ENCODE measurements at regions not wholly inside any gene's neighbourhood (a gene's known extent, or its start where the extent isn't known, plus 50 kb on each side); places are given as distances from the start of the nearest gene placed in this dataset.

DNA sequence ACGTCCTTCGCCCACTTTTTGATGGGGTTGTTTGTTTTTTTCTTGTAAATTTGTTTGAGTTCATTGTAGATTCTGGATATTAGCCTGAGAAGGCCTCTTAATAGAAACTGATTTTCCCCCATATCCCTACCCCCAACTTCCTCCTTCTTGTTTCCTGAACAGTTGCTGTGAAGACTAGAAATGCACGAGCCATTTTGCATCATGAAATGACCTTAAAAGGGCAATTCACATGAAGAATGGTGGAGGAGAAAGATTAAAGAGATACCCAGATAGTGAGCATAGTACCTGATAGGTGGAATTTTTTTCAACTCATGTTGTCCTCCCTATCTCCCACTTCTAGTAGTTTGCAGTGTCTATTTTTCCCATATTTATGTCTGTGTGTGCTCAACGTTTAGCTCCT, 55.2 kb upstream of the KCNH8 start:
- no peak for DNase-seq (ENCODE audit: low read depth in 2 of 2)

DNA sequence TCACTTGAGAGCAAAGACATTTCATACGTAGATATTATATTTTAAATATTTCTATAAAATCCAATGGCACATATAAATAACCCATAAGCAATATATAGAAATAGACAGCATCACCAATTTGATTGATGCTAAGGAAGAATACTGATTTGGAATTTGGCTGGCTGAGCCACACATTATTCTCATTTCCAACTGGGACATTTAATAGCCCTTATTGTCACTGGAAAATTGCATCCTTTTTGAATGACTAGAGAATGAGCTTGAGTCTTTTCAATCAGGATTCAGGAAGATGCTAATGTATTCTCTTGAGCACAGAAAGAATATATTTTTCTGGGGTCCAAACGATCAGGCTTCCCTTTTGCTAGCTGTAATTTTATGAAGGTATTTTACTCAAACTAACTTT, 70.9 kb upstream of the KCNH8 start:
- DNase-seq (ENCODE audit: low read depth in 2 of 2) = no peak

- no peak for DNase-seq (ENCODE audit: low read depth in 2 of 2)
These were observed 73.3 kb upstream of the KCNH8 start for GRCh38 chr3:19075037-19075436.

DNA sequence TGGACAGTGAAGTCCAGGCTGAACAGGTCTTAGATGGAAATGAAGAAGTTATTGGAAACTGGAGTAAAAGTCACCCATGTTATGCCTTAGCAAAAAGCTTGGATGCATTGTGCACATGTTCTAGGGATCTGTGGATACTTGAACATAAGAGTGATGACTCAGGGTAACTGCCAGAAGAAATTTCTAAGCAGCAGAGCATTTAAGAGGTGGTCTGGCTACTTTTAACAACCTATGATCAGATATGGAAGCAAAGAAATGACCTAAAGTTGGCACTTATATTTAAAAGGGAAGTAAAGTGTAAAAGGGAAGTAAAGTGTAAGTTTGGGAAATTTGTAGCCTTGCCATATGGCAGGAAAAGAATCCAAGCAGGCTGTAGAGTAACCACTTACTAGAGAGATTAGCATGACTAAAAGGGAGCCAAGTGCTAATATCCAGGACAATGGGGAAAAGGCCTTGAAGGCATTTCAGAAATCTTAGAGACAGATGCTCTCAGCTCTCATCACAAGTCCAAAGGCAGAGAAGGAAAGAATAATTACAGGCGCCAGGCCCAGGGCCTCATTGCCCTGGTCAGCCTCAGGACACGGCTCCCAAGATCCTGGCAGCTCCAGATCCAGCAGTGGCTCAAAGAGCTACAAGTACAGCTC, 73.9 kb upstream of the KCNH8 start:
- DNase-seq (ENCODE audit: low read depth in 2 of 2) = no peak

- DNase-seq (ENCODE audit: low read depth in 2 of 2) = no peak
These were observed 74.8 kb upstream of the KCNH8 start for GRCh38 chr3:19073341-19074105.

GRCh38 chr3:19070325-19070724, 78.0 kb upstream of the KCNH8 start:
- DNase-seq (ENCODE audit: low read depth in 2 of 2) = no peak

GRCh38 chr3:19065027-19065426, 83.3 kb upstream of the KCNH8 start:
- DNase-seq (ENCODE audit: low read depth in 2 of 2) = no peak

- DNase-seq (ENCODE audit: low read depth in 2 of 2) = no peak
These were observed 84.4 kb upstream of the KCNH8 start for GRCh38 chr3:19063936-19064335.

DNA sequence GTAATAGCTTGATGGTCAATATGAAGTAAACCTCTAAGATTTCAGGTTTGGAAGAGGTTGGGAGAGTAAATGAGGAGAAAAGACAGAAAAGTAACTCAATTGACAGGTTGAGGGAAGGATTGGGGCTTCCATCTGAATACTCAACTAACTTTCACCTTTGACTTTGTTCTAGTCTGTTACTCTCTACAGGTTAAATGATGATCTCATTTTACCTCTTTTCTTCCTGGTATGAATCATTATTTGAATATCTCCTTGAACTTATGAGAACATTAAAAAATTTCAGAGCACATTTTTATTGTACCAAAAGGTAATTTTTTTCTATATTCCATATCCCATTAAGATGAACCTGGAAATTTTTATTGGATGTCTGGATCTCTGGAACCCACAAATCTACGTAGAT, 87.9 kb upstream of the KCNH8 start:
- no peak for DNase-seq (ENCODE audit: low read depth in 2 of 2)

DNA sequence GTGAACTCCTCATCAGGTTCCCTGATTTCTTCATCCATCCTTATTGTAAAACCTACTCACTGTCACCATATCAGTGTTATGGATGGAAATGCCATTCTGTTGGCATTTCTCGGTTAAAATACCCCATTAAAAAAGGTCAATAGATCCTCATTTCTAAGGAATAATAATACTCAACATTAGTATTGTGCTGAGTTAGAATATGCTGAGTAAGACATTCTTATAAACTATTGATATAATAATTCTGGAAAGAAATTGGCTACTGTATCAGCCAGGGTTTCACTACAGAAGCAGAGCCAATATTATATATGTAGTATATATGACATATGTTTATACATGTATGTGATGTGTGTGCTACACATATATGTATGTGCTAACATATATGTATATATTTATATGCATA, 95.4 kb upstream of the KCNH8 start:
- no peak for DNase-seq (ENCODE audit: low read depth in 2 of 2)

DNA sequence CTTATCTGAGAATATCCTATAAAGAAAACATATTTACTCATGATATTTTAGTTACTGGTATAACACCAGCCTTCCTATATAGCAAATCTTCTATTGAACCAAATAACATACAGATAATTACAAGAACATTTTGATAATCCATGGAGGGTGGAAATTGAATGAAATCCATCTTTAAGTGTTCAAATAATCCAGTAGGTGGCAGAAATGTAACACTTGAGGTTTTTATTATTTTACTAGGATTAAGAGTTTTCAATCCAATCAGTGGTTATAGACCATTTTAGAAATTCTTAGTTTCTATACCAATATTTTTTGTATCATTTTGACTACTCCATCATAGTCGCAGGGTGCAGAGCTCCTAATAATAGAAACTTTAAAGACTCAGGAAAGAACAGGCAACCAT, 101.9 kb upstream of the KCNH8 start:
- DNase-seq (ENCODE audit: low read depth in 2 of 2) = no peak

DNA sequence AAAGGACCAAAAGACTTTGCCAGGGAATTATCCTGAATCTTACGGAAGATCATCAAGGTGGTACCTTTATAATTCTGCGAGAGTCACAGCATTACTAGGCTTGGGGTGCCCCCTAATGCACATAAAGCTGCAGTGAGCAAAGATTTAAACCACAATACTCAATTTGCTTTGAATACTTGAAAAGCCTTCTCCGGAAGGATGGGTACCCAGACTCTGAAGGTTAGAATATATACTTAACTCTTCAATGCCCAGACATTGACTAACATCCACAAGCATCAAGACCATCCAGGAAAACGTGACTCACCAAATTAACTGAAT, 117.8 kb upstream of the KCNH8 start:
- no peak for DNase-seq (ENCODE audit: low read depth in 2 of 2)

DNA sequence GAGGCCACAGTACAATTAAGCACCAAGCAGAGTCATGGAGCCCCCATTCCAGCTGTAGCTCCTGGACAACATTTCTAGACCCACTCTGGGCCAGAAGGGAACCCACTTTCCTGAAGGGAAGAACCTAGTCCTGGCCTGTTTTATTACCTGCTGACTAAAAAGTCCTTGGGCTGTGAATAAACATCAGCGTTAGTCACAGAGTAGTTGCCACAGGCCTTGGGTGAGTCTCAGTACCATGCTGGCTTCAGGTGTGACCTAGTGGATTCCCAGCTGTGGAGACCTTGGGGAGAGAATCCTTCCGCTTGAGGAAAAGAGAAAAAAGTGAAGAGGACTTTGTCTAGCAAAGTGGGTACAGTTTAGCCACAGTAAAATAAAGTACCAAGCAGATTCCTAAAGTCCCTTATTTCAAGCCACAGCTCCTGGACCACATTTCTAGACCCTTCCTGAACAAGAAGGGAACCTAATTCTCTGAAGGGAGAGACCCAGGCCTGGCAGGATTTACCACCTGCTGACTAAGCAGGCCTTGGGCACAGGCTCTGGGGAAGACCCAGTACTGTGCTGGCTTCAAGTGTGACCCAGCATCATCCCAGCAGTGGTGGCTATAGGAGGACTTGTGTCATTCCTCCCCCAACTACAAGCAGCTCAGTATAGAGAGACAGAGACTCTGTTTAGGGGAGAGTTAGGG, 118.3 kb upstream of the KCNH8 start:
- no peak for DNase-seq (ENCODE audit: low read depth in 2 of 2)

- DNase-seq (ENCODE audit: low read depth in 2 of 2) = no peak
These were observed 122.9 kb upstream of the KCNH8 start for GRCh38 chr3:19025441-19025840.

DNA sequence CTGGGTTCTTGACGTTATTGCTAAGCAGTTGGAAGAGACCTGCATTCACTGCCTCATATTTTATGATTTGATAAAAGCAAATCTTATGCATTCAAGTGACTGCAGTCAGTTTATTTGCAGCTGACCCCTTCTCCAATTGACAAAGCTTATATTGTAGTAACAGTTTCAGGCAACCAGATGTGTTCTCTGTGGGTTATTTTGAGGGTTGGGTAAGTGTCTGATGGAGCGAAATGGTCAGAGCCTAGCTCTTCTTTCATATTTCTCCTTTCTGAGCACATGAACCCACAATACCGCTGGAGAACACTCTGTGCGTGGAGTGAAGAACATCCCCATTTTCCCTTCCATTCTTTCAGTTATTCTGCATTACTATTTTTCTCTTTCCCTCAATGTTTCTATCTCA, 125.8 kb upstream of the KCNH8 start:
- DNase-seq (ENCODE audit: low read depth in 2 of 2) = no peak

DNA sequence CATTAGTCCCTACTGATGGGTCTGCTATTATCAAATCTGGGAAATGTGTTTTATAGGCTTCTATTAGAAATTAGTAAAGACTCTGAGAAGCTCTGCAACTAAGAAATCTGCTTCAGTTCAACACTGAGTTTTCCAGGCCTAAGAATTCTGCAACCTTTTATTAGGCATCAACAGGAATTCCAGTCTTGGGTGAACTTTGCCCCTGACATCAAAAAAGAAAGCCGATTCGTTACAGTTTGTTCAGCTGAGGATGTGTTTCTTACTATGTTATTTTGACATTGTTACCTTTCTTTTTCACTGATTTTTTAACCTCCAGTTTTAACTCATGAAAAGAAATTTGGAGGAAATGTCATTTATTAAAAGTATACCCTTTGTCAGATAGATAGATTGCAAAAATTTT, 131.5 kb upstream of the KCNH8 start:
- no peak for DNase-seq (ENCODE audit: low read depth in 2 of 2)

GRCh38 chr3:19013879-19014278, 134.4 kb upstream of the KCNH8 start:
- no peak for DNase-seq (ENCODE audit: low read depth in 2 of 2)

- DNase-seq (ENCODE audit: low read depth in 2 of 2) = no peak
These were observed 135.5 kb upstream of the KCNH8 start for GRCh38 chr3:19012846-19013245.

GRCh38 chr3:19002606-19003005, 145.7 kb upstream of the KCNH8 start:
- DNase-seq (ENCODE audit: low read depth in 2 of 2) = no peak

GRCh38 chr3:18998069-18998468, 150.2 kb upstream of the KCNH8 start:
- no peak for DNase-seq (ENCODE audit: low read depth in 2 of 2)

DNA sequence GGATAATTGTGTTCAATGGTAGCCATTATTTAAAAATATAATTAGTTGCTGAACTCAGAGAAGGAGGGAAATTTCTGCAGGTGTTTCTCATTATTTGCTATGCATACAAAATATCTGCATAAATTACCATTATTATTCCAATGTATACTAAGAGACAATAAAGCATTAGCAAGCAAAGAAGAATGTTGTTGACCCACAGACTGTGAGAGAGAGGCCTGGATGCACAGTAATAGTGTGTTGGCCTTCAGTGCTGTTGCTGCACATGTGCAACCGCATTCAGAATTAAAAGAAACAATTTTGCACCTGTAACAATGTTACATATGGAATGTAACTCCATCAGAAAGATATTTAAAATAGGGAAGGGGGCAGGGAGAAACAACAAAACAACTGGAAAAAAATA, 155.6 kb upstream of the KCNH8 start:
- no peak for DNase-seq (ENCODE audit: low read depth in 2 of 2)

DNA sequence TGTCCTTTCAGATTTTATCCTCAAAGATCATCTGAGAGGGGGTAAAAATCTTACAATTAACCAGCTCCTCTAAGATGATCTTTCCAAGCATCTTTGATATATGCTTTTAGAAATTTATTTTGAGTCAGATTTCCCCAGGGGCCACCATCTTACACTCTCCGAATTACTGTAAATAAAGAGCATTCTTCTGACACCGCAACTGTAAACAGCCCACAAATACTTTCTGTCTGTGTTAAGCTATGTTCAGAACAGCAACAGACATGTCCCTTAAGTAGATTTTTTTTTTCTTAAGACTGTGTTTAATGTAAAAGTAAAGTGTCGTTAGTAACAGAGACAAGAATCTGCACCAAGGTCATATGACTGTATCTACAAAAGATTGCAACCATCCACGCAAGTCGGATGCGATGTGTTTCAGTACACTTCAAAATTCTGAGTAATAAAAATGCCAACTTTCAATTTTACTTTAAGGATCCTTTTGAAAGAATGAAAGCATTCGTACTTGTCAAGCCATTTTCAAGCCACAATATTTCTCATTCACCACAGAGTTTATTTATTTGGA, 159.0 kb upstream of the KCNH8 start:
- no peak for DNase-seq (ENCODE audit: low read depth in 2 of 2)

GRCh38 chr3:18988614-18989229, 159.6 kb upstream of the KCNH8 start:
- no peak for DNase-seq (ENCODE audit: low read depth in 2 of 2)

Data from stimulated activated CD4-positive, alpha-beta T cell treated with anti-CD3 and anti-CD28 coated beads, Interleukin-1b, Interleukin-23, amount 100 ng/mL, for 1 hour (primary cell).